Thyroid gland (tissue), 4 donors: ENCODE measurements at regions not wholly inside any gene's neighbourhood (a gene's known extent, or its start where the extent isn't known, plus 50 kb on each side); places are given as distances from the start of the nearest gene placed in this dataset.

ENCODE experiments used
- POLR2A ChIP-seq, 2 donors: fragments of 450-650 bp; IDR thresholded peaks; one replicate each; pipeline ENCODE4 v1.6.1; 2017; ENCODE audit warnings: antibody characterized with exemption in 2 of 2, mild to moderate bottlenecking in 2 of 2, moderate library complexity in 1 of 2
- TF ChIP-seq, protein P1 (sequence below), 6 experiments: fragments of 200-600 bp in 3 of 6; fragments of 450-650 bp in 3 of 6; sonication (generic) in 3 of 6; IDR thresholded peaks; one replicate each; pipeline ENCODE4 v1.5.1; 2016 to 2019; ENCODE audit warnings: antibody characterized with exemption in 6 of 6, mild to moderate bottlenecking in 2 of 6, inconsistent platforms in 1 of 6, moderate library complexity in 1 of 6

DNA sequence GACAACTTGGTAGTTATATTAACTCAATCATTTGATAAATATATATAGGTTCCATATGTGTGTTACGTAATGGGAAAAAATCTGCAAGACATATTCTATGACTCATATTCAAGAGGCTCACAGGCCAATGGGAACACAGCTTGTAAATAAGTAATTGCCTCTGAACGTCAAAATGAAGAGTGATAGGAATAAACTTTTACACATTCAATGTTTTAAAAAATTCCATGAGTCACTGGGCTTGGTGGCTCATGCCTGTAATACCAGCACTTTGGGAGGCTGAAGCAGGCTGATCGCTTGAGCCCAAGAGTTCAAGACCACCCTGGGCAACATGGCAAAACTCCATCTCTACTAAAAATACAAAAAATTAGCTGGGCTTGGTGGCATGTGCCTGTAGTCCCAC lies 209.4 kb upstream of the MCHR2 start:
- no peak for TF ChIP-seq POLR2A (IDR thresholded peaks at IDR 0.05)
- TF ChIP-seq, protein P1, sequence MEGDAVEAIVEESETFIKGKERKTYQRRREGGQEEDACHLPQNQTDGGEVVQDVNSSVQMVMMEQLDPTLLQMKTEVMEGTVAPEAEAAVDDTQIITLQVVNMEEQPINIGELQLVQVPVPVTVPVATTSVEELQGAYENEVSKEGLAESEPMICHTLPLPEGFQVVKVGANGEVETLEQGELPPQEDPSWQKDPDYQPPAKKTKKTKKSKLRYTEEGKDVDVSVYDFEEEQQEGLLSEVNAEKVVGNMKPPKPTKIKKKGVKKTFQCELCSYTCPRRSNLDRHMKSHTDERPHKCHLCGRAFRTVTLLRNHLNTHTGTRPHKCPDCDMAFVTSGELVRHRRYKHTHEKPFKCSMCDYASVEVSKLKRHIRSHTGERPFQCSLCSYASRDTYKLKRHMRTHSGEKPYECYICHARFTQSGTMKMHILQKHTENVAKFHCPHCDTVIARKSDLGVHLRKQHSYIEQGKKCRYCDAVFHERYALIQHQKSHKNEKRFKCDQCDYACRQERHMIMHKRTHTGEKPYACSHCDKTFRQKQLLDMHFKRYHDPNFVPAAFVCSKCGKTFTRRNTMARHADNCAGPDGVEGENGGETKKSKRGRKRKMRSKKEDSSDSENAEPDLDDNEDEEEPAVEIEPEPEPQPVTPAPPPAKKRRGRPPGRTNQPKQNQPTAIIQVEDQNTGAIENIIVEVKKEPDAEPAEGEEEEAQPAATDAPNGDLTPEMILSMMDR (IDR thresholded peaks at IDR 0.05): no peak
